HEK293T (cell line): ENCODE measurements at regions not wholly inside any gene's neighbourhood (a gene's known extent, or its start where the extent isn't known, plus 50 kb on each side); places are given as distances from the start of the nearest gene placed in this dataset.

Experiments
- CTBP1 ChIP-seq: fragments of 450-650 bp; IDR thresholded peaks from 2 replicates; pipeline ENCODE4 v1.6.1; 2016; ENCODE audit warnings: borderline replicate concordance
- ELF4 ChIP-seq: fragments of 450-650 bp; IDR thresholded peaks from 2 replicates; pipeline ENCODE4 v1.6.1; 2017; ENCODE audit warnings: antibody characterized with exemption
- FOXA1 ChIP-seq: fragments of 450-650 bp; IDR thresholded peaks from 2 replicates; pipeline ENCODE4 v1.6.1; 2016; ENCODE audit warnings: mild to moderate bottlenecking
- FOXK2 ChIP-seq: fragments of 450-650 bp; IDR thresholded peaks from 2 replicates; pipeline ENCODE4 v1.6.1; 2016; ENCODE audit warnings: mild to moderate bottlenecking
- FOXM1 ChIP-seq: fragments of 450-650 bp; IDR thresholded peaks from 2 replicates; pipeline ENCODE4 v1.6.1; 2017; ENCODE audit warnings: mild to moderate bottlenecking, borderline replicate concordance
- LEF1 ChIP-seq: fragments of 450-650 bp; IDR thresholded peaks from 2 replicates; pipeline ENCODE4 v1.6.1; 2017; ENCODE audit warnings: mild to moderate bottlenecking, borderline replicate concordance
- NFRKB ChIP-seq: fragments of 450-650 bp; IDR thresholded peaks from 2 replicates; pipeline ENCODE4 v1.6.1; 2016; ENCODE audit warnings: mild to moderate bottlenecking, moderate library complexity
- PKNOX1 ChIP-seq: fragments of 450-650 bp; IDR thresholded peaks from 2 replicates; pipeline ENCODE4 v1.6.1; 2016
- SP1 ChIP-seq: fragments of 450-650 bp; IDR thresholded peaks from 2 replicates; pipeline ENCODE4 v1.6.1; 2017
- ZNF384 ChIP-seq: fragments of 450-650 bp; IDR thresholded peaks from 2 replicates; pipeline ENCODE4 v1.6.1; 2016

- TF ChIP-seq FOXA1, result no peak
- TF ChIP-seq NFRKB, result no peak
- TF ChIP-seq FOXK2, result no peak
- no peak for TF ChIP-seq SP1
- no peak for TF ChIP-seq LEF1
- TF ChIP-seq CTBP1, result no peak
- TF ChIP-seq ELF4, result no peak
- TF ChIP-seq PKNOX1, result no peak
- TF ChIP-seq ZNF384, result no peak
- no peak for TF ChIP-seq FOXM1
Measured at GRCh38 chrX:63566856-63567255, 215.7 kb upstream of the SPIN4 start.
